ENCODE measurements at regions not wholly inside any gene's neighbourhood (a gene's known extent, or its start where the extent isn't known, plus 50 kb on each side); places are given as distances from the start of the nearest gene placed in this dataset.
"Not testable (repeated sequence)": the region's sequence is repeated elsewhere in the genome, so short reads cannot be mapped to it uniquely, and the experiment has no call there.

GRCh38 chr16:50449800-50450199, 81.0 kb upstream of the BRD7 start:
- DNase-seq (no peak), FAIRE-seq (no peak)
- Histone ChIP-seq H3K27me3 (ENCODE audit: control insufficient read depth in 3 of 3, insufficient read depth in 3 of 3, low read length in 3 of 3) (peaks cover 0 to 5% (median 4%) of the 10 kb centered on the region in 3 donors), H3K9me3 (ENCODE audit: control insufficient read depth in 2 of 2, insufficient read depth in 1 of 2, low read depth in 1 of 2, low read length in 1 of 2) (no peaks in the 10 kb centered on the region), H3K36me3 (ENCODE audit: control insufficient read depth in 3 of 3, insufficient read depth in 2 of 3, low read depth in 1 of 3, low read length in 3 of 3) (no peaks in the 10 kb centered on the region), H3K27ac (ENCODE audit: low read depth in 1 of 3, low read length in 2 of 3) (no peak overlapping the region), H3K4me3 (ENCODE audit: low read depth in 1 of 3, low read length in 3 of 3) (no peak overlapping the region), H3K4me1 (ENCODE audit: control insufficient read depth in 3 of 3, insufficient read depth in 2 of 3, low read depth in 1 of 3, low read length in 2 of 3) (no peaks in the 10 kb centered on the region)
- 59 to 76% (median 63%) methylated on average over 6 of the region's 6 CpGs for WGBS, 3 donors

- Histone ChIP-seq H3K27me3 (ENCODE audit: control insufficient read depth in 3 of 3, insufficient read depth in 3 of 3, low read length in 3 of 3) (peaks cover 0 to 5% (median 4%) of the 10 kb centered on the region in 3 donors), H3K27ac (ENCODE audit: low read depth in 1 of 3, low read length in 2 of 3) (no peak overlapping the region), H3K4me3 (ENCODE audit: low read depth in 1 of 3, low read length in 3 of 3) (no peak overlapping the region), H3K4me1 (ENCODE audit: control insufficient read depth in 3 of 3, insufficient read depth in 2 of 3, low read depth in 1 of 3, low read length in 2 of 3) (no peaks in the 10 kb centered on the region), H3K9me3 (ENCODE audit: control insufficient read depth in 2 of 2, insufficient read depth in 1 of 2, low read depth in 1 of 2, low read length in 1 of 2) (no peaks in the 10 kb centered on the region), H3K36me3 (ENCODE audit: control insufficient read depth in 3 of 3, insufficient read depth in 2 of 3, low read depth in 1 of 3, low read length in 3 of 3) (no peaks in the 10 kb centered on the region)
- WGBS, 3 donors = 81 to 88% (median 88%) methylated on average over 10 of the region's 10 CpGs
- FAIRE-seq = no peak
- no peak for DNase-seq
These were observed 80.2 kb upstream of the BRD7 start for GRCh38 chr16:50448981-50449380.

- Histone ChIP-seq H3K36me3 (ENCODE audit: control insufficient read depth in 3 of 3, insufficient read depth in 2 of 3, low read depth in 1 of 3, low read length in 3 of 3) (no peaks in the 10 kb centered on the region), H3K9me3 (ENCODE audit: control insufficient read depth in 2 of 2, insufficient read depth in 1 of 2, low read depth in 1 of 2, low read length in 1 of 2) (no peaks in the 10 kb centered on the region), H3K27ac (ENCODE audit: low read depth in 1 of 3, low read length in 2 of 3) (no peak overlapping the region), H3K4me1 (ENCODE audit: control insufficient read depth in 3 of 3, insufficient read depth in 2 of 3, low read depth in 1 of 3, low read length in 2 of 3) (no peaks in the 10 kb centered on the region), H3K27me3 (ENCODE audit: control insufficient read depth in 3 of 3, insufficient read depth in 3 of 3, low read length in 3 of 3) (peaks cover 0 to 5% (median 4%) of the 10 kb centered on the region in 3 donors), H3K4me3 (ENCODE audit: low read depth in 1 of 3, low read length in 3 of 3) (no peak overlapping the region)
- WGBS, 3 donors = 34 to 58% (median 47%) methylated on average over 8 of the region's 8 CpGs
- DNase-seq (no peak), FAIRE-seq (no peak)
These were observed 79.7 kb upstream of the BRD7 start for GRCh38 chr16:50448522-50448921.

- H3K4me1 ChIP-seq (ENCODE audit: control insufficient read depth in 3 of 3, insufficient read depth in 2 of 3, low read depth in 1 of 3, low read length in 2 of 3); DNase-seq; H3K9me3 ChIP-seq (ENCODE audit: control insufficient read depth in 2 of 2, insufficient read depth in 1 of 2, low read depth in 1 of 2, low read length in 1 of 2); H3K36me3 ChIP-seq (ENCODE audit: control insufficient read depth in 3 of 3, insufficient read depth in 2 of 3, low read depth in 1 of 3, low read length in 3 of 3); H3K27ac ChIP-seq (ENCODE audit: low read depth in 1 of 3, low read length in 2 of 3); FAIRE-seq; H3K27me3 ChIP-seq (ENCODE audit: control insufficient read depth in 3 of 3, insufficient read depth in 3 of 3, low read length in 3 of 3); H3K4me3 ChIP-seq (ENCODE audit: low read depth in 1 of 3, low read length in 3 of 3): not testable (repeated sequence)
- 78 to 84% (median 79%) methylated on average over 8 of the region's 8 CpGs for WGBS, 3 donors
These were observed 78.6 kb upstream of the BRD7 start for GRCh38 chr16:50447386-50447785.

GRCh38 chr16:50446861-50447260, 78.1 kb upstream of the BRD7 start:
- DNase-seq = no peak
- H3K36me3 ChIP-seq (ENCODE audit: control insufficient read depth in 3 of 3, insufficient read depth in 2 of 3, low read depth in 1 of 3, low read length in 3 of 3) = no peaks in the 10 kb centered on the region
- no peak overlapping the region for H3K27ac ChIP-seq (ENCODE audit: low read depth in 1 of 3, low read length in 2 of 3)
- no peak for FAIRE-seq
- WGBS, 3 donors = 86 to 97% (median 93%) methylated on average over 4 of the region's 4 CpGs
- H3K4me3 ChIP-seq (ENCODE audit: low read depth in 1 of 3, low read length in 3 of 3) = no peak overlapping the region
- peaks cover 0 to 7% of the 10 kb centered on the region in 2 donors for H3K9me3 ChIP-seq (ENCODE audit: control insufficient read depth in 2 of 2, insufficient read depth in 1 of 2, low read depth in 1 of 2, low read length in 1 of 2)
- H3K4me1 ChIP-seq (ENCODE audit: control insufficient read depth in 3 of 3, insufficient read depth in 2 of 3, low read depth in 1 of 3, low read length in 2 of 3) = no peaks in the 10 kb centered on the region
- peaks cover 0 to 5% (median 4%) of the 10 kb centered on the region in 3 donors for H3K27me3 ChIP-seq (ENCODE audit: control insufficient read depth in 3 of 3, insufficient read depth in 3 of 3, low read length in 3 of 3)

GRCh38 chr16:50445621-50446555, 77.1 kb upstream of the BRD7 start:
- H3K4me1 ChIP-seq (ENCODE audit: control insufficient read depth in 3 of 3, insufficient read depth in 2 of 3, low read depth in 1 of 3, low read length in 2 of 3) = no peaks in the 10 kb centered on the region
- WGBS, 3 donors = 63 to 76% (median 69%) methylated on average over 19 of the region's 19 CpGs
- no peak overlapping the region for H3K27ac ChIP-seq (ENCODE audit: low read depth in 1 of 3, low read length in 2 of 3)
- DNase-seq (no peak), FAIRE-seq (no peak)
- H3K27me3 ChIP-seq (ENCODE audit: control insufficient read depth in 3 of 3, insufficient read depth in 3 of 3, low read length in 3 of 3) = peaks cover 0 to 5% (median 4%) of the 10 kb centered on the region in 3 donors
- no peaks in the 10 kb centered on the region for H3K36me3 ChIP-seq (ENCODE audit: control insufficient read depth in 3 of 3, insufficient read depth in 2 of 3, low read depth in 1 of 3, low read length in 3 of 3)
- peaks cover 0 to 17% of the 10 kb centered on the region in 2 donors for H3K9me3 ChIP-seq (ENCODE audit: control insufficient read depth in 2 of 2, insufficient read depth in 1 of 2, low read depth in 1 of 2, low read length in 1 of 2)
- no peak overlapping the region for H3K4me3 ChIP-seq (ENCODE audit: low read depth in 1 of 3, low read length in 3 of 3)

- no peak overlapping the region for H3K4me3 ChIP-seq (ENCODE audit: low read depth in 1 of 3, low read length in 3 of 3)
- no peak for DNase-seq
- peaks cover 0 to 5% (median 4%) of the 10 kb centered on the region in 3 donors for H3K27me3 ChIP-seq (ENCODE audit: control insufficient read depth in 3 of 3, insufficient read depth in 3 of 3, low read length in 3 of 3)
- no peak for FAIRE-seq
- peaks cover 0 to 27% of the 10 kb centered on the region in 2 donors for H3K9me3 ChIP-seq (ENCODE audit: control insufficient read depth in 2 of 2, insufficient read depth in 1 of 2, low read depth in 1 of 2, low read length in 1 of 2)
- no peaks in the 10 kb centered on the region for H3K36me3 ChIP-seq (ENCODE audit: control insufficient read depth in 3 of 3, insufficient read depth in 2 of 3, low read depth in 1 of 3, low read length in 3 of 3)
- H3K27ac ChIP-seq (ENCODE audit: low read depth in 1 of 3, low read length in 2 of 3) = no peak overlapping the region
- 39 to 71% (median 55%) methylated on average over 1 of the region's 1 CpG for WGBS, 3 donors
- no peaks in the 10 kb centered on the region for H3K4me1 ChIP-seq (ENCODE audit: control insufficient read depth in 3 of 3, insufficient read depth in 2 of 3, low read depth in 1 of 3, low read length in 2 of 3)
These were observed 75.7 kb upstream of the BRD7 start for GRCh38 chr16:50444526-50444925.

GRCh38 chr16:50442221-50442620, 73.4 kb upstream of the BRD7 start:
- H3K27ac ChIP-seq (ENCODE audit: low read depth in 1 of 3, low read length in 2 of 3) = no peak overlapping the region
- 93 to 96% (median 94%) methylated on average over 3 of the region's 3 CpGs for WGBS, 3 donors
- no peak for FAIRE-seq
- H3K4me1 ChIP-seq (ENCODE audit: control insufficient read depth in 3 of 3, insufficient read depth in 2 of 3, low read depth in 1 of 3, low read length in 2 of 3) = no peaks in the 10 kb centered on the region
- H3K4me3 ChIP-seq (ENCODE audit: low read depth in 1 of 3, low read length in 3 of 3) = no peak overlapping the region
- H3K9me3 ChIP-seq (ENCODE audit: control insufficient read depth in 2 of 2, insufficient read depth in 1 of 2, low read depth in 1 of 2, low read length in 1 of 2) = peaks cover 0 to 30% of the 10 kb centered on the region in 2 donors
- DNase-seq = no peak
- H3K27me3 ChIP-seq (ENCODE audit: control insufficient read depth in 3 of 3, insufficient read depth in 3 of 3, low read length in 3 of 3) = peaks cover 0 to 2% (median 0%) of the 10 kb centered on the region in 3 donors
- no peaks in the 10 kb centered on the region for H3K36me3 ChIP-seq (ENCODE audit: control insufficient read depth in 3 of 3, insufficient read depth in 2 of 3, low read depth in 1 of 3, low read length in 3 of 3)
